CMK (cell line): ENCODE measurements at regions not wholly inside any gene's neighbourhood (a gene's known extent, or its start where the extent isn't known, plus 50 kb on each side); places are given as distances from the start of the nearest gene placed in this dataset.
"Not testable (repeated sequence)": the region's sequence is repeated elsewhere in the genome, so short reads cannot be mapped to it uniquely, and the experiment has no call there.

Experiments used
- DNase-seq: peaks from one replicate; pipeline ENCODE4 v3.0.0-alpha.2; 2010; ENCODE audit warnings: low read depth

DNA sequence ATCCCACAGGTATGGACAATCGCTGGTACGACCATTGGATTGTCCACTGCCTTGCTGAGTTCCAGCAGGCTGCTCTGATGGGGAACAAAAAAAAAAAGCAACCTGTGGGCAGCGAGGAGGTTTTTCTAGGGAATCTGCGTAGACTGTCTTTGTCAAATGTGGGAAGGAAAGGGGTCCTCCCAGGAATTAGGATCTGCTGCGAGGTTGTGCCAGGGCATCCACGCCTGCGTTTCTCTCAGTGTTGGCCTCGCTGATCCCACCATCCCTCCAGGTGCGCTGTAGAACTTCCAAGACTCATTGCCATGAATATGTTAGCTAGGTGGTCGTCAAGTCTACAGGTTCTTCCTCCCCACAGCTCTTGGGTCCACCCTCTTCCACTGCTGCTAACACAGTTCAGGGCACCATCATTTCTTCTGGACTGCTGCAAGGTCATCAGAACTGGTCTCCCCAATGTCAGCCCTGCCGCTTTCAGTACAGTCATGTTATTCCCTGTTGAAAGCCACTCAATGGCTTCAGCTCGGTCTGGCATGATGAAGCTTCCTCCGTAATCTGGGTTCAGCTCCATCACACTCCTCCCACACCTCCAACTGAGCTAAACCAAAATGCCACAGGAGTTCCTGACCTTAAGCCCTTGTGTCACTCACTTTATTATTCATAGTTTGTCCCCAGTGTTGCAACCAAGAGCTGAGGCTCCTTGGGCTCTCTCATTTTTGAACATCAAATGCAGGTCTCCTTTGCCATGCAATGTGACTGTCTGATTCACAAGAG is 79.5 kb upstream of the DMRT1 start:
- no peak for DNase-seq

GRCh38 chr9:763692-764091 is 77.8 kb upstream of the DMRT1 start:
- no peak for DNase-seq

DNA sequence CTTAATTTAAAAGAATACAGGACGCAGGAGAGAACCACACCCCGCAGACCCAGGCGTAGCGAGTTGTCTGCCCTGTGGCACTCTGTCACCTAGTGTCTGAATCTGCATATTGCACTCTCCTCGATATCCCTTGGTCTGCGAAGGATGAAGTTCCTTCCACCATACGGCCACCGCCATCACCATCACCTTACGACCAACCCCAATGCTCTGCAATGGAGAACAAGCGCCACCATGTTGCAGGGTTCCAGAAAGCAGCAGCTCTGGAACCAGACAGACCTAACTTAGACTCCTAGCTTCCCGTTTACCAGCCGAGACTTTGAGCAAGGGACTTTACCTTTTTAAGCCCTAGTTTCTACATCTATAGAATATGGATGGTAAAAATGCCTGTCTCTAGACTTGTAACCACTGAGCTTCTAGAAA is 77.4 kb upstream of the DMRT1 start:
- peak; percentile 76 for DNase-seq

GRCh38 chr9:764986-765385 is 76.5 kb upstream of the DMRT1 start:
- no peak for DNase-seq

- not testable (repeated sequence) for DNase-seq
Measured at GRCh38 chr9:767061-767561, 74.4 kb upstream of the DMRT1 start.

GRCh38 chr9:776086-776485 is 65.4 kb upstream of the DMRT1 start:
- DNase-seq: no peak

DNA sequence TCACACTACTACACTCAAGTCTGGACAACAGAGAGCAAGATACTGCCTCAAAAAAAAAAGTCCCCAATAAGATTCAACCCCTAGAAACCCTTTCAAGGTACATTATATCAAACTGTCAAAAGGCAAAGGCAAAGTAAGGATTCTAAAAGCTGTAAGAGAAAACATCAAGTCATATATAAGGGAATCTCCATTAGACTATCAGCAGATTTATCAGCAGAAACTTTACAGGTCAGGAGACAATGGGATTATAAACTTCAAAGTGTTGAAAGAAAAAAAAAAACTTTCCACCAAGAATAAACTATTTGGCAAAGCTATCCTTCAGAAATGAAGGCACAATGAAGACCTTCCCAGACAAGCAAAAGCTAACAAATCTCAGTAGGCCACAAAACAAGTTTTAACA is 63.5 kb upstream of the DMRT1 start:
- no peak for DNase-seq

DNA sequence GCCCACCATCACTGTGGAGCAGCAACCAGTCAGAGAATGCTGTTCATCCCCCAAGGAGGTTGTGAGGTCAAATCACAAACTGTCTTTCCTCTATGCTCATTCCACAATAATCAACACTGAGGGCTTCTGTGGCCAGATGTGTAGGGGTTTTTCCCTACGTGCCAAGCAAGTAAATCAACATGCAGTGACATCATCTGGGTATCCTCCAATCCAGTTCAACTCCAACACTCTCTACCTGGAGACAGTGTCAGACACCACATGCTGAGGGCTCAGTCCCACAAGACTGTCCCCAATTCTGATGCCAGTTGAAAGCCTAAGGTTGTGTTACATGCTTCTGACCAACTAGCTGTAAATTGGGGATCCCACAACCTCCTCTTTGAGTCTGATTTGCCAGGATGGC is 57.3 kb upstream of the DMRT1 start:
- DNase-seq: no peak

GRCh38 chr9:784916-785315 is 56.6 kb upstream of the DMRT1 start:
- DNase-seq: no peak

DNA sequence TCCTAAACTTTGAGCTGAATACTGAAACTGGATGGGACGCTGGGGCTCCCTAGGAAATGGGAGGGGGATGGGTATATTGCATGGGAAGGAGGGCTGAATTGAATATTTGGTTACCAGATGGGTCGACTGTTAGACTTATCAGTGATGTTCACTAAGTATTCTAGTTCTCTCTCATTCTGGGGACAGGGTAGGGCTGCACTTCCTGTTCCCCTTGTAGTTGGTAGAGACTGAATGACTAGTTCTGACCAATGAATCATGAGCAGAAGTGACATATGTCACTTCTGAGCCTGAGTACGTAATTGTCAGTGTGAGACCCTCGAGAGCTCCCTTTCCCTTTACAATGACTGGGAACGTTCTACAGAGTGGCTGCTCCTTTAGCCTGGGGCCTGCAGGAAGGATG is 55.5 kb upstream of the DMRT1 start:
- no peak for DNase-seq

DNA sequence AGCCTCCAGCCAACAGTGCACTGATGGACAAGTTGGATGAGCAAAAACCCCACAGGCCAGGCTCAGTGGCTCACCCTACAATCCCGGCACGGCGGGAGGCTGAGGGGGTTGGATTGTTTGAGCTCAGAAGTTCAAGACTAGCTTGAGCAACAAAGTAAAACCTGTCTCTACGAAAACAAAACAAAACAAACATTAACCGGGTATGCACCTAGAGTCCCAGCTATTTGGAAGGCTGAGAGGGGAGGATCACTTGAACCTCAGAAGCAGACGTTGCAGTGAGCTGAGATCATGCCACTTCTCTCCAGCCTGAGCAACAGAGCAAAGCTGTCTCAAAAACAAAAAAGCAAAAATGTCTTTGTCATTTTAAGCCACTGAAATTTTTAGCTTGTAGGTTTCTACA is 55.1 kb upstream of the DMRT1 start:
- DNase-seq: no peak

DNA sequence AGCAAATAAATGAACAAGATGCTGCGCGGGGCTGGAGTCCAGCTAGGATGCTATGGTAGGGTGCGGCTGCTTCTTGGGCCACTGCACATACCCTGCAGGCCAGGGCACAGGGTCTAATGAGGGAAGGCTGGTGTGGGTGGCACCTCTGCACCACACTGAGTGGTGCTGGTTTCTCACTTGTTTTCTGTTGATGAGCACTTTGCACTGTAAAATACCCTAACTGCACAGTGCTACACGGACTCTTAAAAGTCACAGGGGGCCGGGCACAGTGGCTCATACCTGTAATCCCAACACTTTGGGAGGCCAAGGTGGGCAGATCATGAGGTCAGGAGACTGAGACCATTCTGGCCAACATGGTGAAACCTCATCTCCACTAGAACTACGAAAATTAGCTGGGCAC is 52.7 kb upstream of the DMRT1 start:
- no peak for DNase-seq
